ENCODE measurements at regions not wholly inside any gene's neighbourhood (a gene's known extent, or its start where the extent isn't known, plus 50 kb on each side); places are given as distances from the start of the nearest gene placed in this dataset.

DNA sequence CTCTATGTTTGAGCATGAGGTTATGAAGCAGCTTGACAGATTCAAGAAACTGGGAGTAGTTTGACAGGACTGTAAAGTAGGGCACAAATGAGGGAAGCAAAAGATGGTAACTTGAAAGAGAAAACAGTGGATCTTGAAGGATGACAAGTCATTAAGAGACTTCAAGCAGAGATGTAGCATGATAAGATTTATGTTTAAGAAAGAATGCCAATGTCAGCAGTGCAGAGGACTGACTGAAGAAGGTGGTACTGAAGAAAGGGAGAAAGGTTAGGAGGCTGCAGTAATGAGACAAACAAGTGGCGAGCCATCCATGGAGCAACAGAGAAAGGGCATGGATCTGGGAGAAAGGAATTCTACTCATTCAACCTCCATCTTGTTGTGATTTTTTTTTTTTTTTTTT, 120.2 kb upstream of the RAP1B start:
- H3K79me2 ChIP-seq (ENCODE audit: insufficient read depth, low read depth): no peaks in the 10 kb centered on the region
- no peaks in the 10 kb centered on the region for H3K36me3 ChIP-seq (ENCODE audit: insufficient read depth)
- peaks cover 11% of the 10 kb centered on the region for H3K4me1 ChIP-seq (ENCODE audit: low read depth, poor library complexity, severe bottlenecking)
- H3K4me2 ChIP-seq: no peak overlapping the region
- no peaks in the 10 kb centered on the region for H4K20me1 ChIP-seq (ENCODE audit: insufficient read depth)
- H3K4me3 ChIP-seq (IDR thresholded peaks at IDR 0.05; ENCODE audit: insufficient read depth, low read depth, low read length): no peak overlapping the region
- TF ChIP-seq, protein P1, sequence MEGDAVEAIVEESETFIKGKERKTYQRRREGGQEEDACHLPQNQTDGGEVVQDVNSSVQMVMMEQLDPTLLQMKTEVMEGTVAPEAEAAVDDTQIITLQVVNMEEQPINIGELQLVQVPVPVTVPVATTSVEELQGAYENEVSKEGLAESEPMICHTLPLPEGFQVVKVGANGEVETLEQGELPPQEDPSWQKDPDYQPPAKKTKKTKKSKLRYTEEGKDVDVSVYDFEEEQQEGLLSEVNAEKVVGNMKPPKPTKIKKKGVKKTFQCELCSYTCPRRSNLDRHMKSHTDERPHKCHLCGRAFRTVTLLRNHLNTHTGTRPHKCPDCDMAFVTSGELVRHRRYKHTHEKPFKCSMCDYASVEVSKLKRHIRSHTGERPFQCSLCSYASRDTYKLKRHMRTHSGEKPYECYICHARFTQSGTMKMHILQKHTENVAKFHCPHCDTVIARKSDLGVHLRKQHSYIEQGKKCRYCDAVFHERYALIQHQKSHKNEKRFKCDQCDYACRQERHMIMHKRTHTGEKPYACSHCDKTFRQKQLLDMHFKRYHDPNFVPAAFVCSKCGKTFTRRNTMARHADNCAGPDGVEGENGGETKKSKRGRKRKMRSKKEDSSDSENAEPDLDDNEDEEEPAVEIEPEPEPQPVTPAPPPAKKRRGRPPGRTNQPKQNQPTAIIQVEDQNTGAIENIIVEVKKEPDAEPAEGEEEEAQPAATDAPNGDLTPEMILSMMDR (conservative IDR thresholded peaks at IDR 0.05; ENCODE audit: low read depth, low read length): no peak
- H3K9ac ChIP-seq: no peak overlapping the region
- no peak overlapping the region for H2AFZ ChIP-seq (ENCODE audit: low read depth)
- no peaks in the 10 kb centered on the region for H3K27me3 ChIP-seq (ENCODE audit: insufficient read depth, low read depth)
- no peak overlapping the region for H3K27ac ChIP-seq

DNA sequence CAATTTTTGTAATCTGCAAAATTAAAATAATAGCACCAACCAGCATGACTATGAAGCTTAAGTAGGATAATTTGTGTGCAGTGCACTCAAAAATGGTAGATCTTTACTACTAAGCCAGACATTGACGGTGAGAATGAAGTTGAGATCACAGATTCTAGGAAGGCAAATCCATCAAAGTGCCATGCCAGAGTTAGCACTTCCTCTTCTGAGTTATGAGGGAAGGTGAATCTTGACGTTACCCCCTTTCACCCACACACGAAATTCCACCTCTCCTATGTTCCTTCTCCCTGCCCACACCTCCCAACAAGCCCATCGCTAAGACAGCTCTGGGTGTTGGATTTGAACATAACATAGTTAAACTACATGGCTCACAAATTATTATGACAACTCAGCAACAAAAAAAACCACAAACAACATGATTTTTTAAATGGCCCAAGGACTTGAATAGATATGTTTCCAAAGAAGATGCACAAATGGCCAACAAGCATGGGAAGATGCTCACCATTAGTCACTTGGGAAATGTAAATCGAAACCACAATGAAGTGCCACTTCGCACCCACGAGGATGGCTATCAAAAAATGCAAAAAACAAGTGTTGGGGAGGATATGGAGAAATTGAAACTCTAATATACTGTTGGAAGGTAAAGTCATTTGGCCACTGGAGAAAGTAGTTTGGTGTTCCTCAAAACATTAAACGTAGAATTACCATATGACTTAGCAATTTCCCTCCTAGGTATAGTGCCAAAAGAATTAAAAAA, 119.3 kb upstream of the RAP1B start:
- Histone ChIP-seq H3K4me3 (IDR thresholded peaks at IDR 0.05; ENCODE audit: insufficient read depth, low read depth, low read length) (no peak overlapping the region), H3K4me2 (no peak overlapping the region), H3K36me3 (ENCODE audit: insufficient read depth) (no peaks in the 10 kb centered on the region), H3K79me2 (ENCODE audit: insufficient read depth, low read depth) (no peaks in the 10 kb centered on the region), H3K9ac (no peak overlapping the region), H4K20me1 (ENCODE audit: insufficient read depth) (no peaks in the 10 kb centered on the region), H3K27me3 (ENCODE audit: insufficient read depth, low read depth) (no peaks in the 10 kb centered on the region), H3K4me1 (ENCODE audit: low read depth, poor library complexity, severe bottlenecking) (peaks cover 7% of the 10 kb centered on the region), H3K27ac (no peak overlapping the region), H2AFZ (ENCODE audit: low read depth) (no peak overlapping the region)
- TF ChIP-seq, protein P1 (conservative IDR thresholded peaks at IDR 0.05; ENCODE audit: low read depth, low read length): no peak

DNA sequence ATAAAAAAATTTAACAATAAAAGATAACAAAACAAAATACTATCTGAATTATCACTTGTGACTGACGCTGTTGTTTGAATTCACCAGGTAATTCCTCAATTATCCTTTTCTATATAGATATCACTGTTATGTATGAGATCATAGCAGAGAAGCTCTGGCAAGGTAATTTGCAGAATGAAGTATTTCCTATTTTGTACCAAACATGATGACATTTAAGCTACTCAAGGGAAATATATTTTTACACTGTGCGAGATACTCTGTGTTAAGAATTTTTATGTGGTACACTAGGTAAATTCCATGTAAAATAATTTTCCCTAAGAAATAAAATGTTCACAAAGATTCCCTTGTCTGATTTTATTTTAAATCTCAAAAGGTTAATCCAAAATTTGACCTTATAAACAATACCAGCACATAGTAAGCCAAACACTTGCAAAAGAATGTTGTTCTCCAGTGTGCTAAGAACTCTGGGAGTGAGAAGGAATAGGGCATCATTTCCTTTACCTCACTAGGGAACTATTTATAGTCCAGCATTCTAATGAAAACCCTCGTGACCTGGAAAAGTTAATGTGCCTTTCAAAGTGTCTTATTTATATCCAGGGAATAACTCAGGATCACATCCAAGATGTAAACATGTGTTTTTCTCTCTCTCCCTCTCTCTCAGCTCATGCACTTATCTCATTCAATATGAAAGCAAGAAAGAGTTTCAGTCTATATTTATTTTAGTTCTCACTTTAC, 115.2 kb upstream of the RAP1B start:
- Histone ChIP-seq H3K4me3 (IDR thresholded peaks at IDR 0.05; ENCODE audit: insufficient read depth, low read depth, low read length) (no peak overlapping the region), H3K4me1 (ENCODE audit: low read depth, poor library complexity, severe bottlenecking) (peaks cover 20% of the 10 kb centered on the region), H3K27ac (no peak overlapping the region), H3K27me3 (ENCODE audit: insufficient read depth, low read depth) (no peaks in the 10 kb centered on the region), H3K4me2 (no peak overlapping the region), H3K9ac (no peak overlapping the region), H3K79me2 (ENCODE audit: insufficient read depth, low read depth) (no peaks in the 10 kb centered on the region), H3K36me3 (ENCODE audit: insufficient read depth) (no peaks in the 10 kb centered on the region), H2AFZ (ENCODE audit: low read depth) (no peak overlapping the region), H4K20me1 (ENCODE audit: insufficient read depth) (no peaks in the 10 kb centered on the region)
- TF ChIP-seq, protein P1 (conservative IDR thresholded peaks at IDR 0.05; ENCODE audit: low read depth, low read length): no peak

DNA sequence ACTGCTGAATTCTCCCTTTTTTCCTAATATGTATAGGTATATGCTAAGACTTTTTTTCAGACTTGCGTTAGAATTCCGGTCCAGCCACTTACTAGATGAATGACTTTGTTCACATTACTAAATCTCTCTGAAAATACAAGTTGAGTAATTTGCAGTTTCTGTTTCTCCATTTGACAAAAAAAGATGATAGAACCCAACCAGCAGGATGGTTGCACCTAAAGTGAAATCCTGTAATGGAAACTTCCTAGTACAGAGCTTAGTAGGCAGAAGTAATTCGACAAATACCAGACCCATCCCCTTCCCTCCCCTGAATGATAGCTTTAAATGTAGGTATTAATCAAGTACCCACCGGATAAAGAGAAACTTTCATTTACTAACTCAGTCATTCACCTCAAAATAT, 113.6 kb upstream of the RAP1B start:
- Histone ChIP-seq H3K4me3 (IDR thresholded peaks at IDR 0.05; ENCODE audit: insufficient read depth, low read depth, low read length) (no peak overlapping the region), H3K4me2 (no peak overlapping the region; the same call in 1 of the 2 replicates), H3K27ac (no peak overlapping the region), H3K9ac (no peak overlapping the region), H3K79me2 (ENCODE audit: insufficient read depth, low read depth) (no peaks in the 10 kb centered on the region), H3K27me3 (ENCODE audit: insufficient read depth, low read depth) (no peaks in the 10 kb centered on the region), H2AFZ (ENCODE audit: low read depth) (no peak overlapping the region), H3K36me3 (ENCODE audit: insufficient read depth) (no peaks in the 10 kb centered on the region), H3K4me1 (ENCODE audit: low read depth, poor library complexity, severe bottlenecking) (peaks cover 20% of the 10 kb centered on the region), H4K20me1 (ENCODE audit: insufficient read depth) (no peaks in the 10 kb centered on the region)
- TF ChIP-seq, protein P1 (conservative IDR thresholded peaks at IDR 0.05; ENCODE audit: low read depth, low read length): no peak

Measured in KMS-11 (cell line).